HG03280 (cell line): ENCODE measurements at regions not wholly inside any gene's neighbourhood (a gene's known extent, or its start where the extent isn't known, plus 50 kb on each side); places are given as distances from the start of the nearest gene placed in this dataset.
A peak's percentile ranks its signal among the peaks of the same experiment; 100 is the strongest.

Experiments
- ATAC-seq: cut with Tn5 transposase; IDR thresholded peaks from one replicate; pipeline ENCODE4 v1.9.1; 2021; ENCODE audit warnings: mild to moderate bottlenecking, moderate library complexity; ENCODE audit not compliant: unreplicated experiment

DNA sequence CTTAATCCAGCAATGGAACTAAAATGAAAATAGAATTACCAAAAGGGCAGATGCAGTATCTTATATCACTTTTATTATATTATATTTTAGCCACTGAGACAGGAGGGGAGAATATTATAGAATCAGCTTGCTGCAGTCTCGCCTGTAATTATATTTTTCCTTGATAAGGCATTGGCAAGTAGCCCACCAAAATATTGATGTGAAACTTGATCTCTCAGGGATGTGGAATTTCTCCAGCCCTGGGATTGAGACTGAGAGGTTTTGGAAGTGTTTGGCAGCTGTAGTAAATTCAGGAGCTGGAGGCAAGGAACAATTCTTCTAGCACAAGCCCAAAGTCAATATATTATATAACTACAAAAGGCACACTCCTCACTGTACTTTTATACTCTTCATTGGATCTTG lies 142.1 kb upstream of the ADAMTSL1 start:
- ATAC-seq, result no peak

DNA sequence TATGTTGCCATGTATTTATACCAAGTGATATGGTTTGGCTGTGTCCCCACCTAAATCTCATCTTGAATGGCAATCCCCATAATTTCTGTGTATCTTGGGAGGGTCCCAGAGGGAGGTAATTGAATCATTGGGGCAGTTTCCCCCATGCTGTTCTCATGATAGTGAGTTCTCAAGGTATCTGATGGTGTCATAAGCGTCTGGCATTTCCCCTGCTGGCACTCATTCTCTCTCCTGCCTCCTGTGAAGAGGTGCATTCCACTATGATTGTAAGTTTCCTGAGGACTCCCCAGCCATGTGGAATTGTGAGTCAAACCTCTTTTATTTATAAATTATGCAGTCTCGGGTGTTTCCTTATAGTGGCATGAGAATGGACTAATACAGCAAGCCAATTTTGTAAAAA lies 140.8 kb upstream of the ADAMTSL1 start:
- no peak for ATAC-seq

DNA sequence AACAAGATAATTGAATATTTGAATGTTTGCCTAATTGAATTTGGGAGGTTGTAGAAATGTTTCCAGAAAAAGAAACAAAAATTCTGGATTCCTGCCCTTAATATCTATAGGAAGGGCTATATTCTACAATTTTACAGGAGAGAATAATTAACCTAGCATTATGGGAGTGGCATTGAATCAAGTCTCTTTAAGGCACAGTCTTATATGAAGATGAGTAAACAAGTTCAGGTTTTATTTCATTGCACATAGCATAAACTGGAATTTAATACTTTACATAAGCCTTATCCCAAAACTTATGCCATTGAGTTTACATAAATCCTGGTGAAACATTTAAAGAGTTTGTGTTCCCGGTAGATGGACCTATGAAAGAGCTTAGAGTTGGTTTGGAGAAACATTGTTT lies 138.1 kb upstream of the ADAMTSL1 start:
- no peak for ATAC-seq

DNA sequence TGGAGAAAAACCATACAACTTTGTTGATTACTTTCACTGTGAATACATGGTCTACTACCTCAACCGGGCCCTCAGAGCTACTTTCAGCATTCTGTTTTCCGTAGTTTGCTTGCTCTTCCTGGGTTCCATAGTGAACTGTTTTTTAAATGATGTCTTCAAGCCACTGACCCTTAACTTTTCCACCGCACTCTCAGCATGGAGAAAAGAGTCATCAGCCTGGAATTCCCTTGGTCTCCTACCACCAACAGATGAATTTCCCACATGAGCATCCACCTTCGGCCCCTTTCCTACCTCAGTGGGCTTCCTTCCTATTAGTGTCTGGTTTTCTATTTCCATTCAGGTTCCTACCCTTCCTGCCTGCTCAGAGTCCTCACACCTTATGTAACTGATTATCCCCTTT lies 135.9 kb upstream of the ADAMTSL1 start:
- no peak for ATAC-seq

DNA sequence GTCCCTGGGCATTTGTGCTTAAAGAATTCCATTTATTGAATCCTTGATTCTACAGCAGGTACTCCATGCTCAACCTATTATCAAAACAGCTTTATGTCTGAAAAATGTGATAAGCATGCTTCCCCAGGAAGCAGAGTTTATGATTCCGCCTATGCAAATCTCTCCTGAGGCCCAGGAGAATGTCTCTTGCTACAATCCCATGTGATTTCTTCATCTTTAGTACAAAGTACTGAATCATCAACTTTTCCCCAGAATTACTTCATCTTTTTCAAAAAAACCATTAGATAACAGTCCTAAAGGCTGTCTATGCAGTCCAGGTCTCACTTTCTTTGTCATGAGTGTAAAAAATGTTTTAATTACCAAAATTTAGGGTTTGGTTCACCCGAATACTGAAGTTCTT lies 130.2 kb upstream of the ADAMTSL1 start:
- no peak for ATAC-seq

DNA sequence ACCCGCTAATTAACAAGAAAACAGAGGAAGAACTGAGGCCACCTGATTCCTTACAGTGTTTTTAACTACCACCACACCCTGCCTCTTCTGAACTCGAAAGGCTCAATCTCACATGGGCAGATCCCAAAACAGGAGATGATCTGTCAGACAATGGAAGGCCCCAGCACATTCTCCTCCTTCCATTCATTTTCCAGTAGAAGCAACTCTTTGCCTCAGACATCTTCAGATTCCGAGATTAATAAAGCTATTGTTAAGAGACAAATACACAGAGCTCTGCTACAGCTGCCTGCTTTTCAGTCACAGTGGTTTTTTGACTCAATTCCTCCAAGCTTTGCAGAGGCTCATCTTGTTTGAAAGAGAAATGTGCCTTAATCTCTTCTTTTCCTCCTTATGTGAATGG lies 127.2 kb upstream of the ADAMTSL1 start:
- ATAC-seq, result no peak

DNA sequence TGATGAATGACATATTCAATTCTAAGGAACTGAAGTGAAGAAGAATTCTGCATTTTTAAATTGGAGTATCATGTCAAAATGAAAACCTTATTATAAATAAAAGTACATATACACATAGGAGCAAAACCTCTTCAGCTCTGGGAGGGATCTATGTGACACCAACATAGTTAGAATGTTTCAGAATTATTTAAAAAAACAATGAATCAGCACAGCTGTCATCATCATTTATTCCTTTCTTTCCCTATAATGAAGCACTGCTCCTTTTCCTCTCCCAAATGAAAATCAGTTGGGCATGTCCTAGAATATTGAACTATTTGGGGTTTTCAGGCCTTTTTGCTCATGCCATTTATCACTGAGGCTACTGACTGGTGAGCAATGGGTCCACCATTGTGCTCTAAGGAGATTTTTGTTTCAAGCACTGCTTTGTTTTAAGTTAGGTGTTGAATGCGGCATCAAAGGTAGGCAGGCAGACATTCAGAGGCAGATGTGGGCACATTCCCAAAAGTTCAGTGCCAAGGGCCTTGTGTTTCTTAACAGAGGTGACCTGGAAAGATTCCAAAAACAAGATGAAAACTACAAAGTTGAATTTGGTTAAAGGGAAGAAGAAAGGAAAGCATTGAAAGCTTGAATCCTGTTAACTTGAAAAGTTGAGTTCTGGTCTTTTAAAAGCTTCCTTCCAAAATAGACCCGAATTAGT lies 126.4 kb upstream of the ADAMTSL1 start:
- no peak for ATAC-seq

DNA sequence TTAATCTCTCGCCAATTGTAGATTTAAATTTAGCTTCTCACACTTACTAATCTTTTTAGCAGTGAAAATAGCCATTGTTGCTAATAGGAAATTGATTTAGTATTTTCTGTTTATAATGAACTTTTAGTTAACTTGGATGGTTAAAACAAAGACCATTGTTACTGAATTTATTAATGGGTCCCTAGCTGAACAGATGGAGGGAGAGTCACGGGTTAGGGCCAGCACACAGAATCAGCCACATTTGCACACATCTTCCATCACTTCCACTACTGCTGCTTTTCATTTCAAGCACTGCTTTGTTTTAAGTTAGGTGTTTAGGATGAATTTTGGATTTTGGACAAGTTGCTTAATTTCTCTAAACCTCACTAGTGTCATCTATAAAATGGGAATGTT lies 125.9 kb upstream of the ADAMTSL1 start:
- no peak for ATAC-seq

DNA sequence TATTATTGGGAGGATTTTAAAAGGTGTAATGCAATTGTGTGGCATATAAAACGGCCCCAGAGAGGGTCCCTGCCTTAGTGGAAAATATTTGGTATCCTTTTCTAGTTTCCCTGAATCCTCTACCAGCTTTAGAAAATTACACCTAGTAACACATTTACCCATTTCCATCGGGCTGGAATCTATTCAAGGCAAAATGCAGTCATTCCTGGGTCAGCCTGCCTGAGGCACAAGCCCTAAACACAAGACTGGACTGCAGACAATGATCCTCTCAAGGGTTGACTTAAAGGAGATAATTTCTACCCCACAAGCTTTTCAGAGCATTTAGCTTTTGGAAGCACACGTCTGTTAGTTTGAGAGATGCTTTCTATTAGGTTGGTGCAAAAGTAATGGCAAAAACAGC lies 124.4 kb upstream of the ADAMTSL1 start:
- no peak for ATAC-seq

DNA sequence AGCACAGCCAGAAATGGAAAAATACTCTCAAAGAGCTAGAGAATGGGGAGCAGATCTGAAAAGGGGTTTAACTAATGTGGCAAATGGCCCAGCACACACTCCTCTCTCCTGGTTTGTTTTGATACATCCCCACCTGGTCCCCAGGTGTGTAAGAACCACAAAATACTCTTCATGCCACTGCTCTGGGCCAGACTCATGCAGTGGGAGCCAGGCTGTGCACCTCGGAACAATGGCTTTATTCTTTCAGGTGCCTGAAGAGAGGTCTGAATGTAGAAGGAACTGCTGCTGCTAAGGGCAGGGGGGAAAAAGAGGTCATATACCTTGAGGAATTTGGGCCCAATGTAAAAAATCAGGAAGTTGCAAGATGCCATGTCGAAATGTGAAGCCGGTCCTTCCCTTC lies 123.9 kb upstream of the ADAMTSL1 start:
- ATAC-seq, result no peak

DNA sequence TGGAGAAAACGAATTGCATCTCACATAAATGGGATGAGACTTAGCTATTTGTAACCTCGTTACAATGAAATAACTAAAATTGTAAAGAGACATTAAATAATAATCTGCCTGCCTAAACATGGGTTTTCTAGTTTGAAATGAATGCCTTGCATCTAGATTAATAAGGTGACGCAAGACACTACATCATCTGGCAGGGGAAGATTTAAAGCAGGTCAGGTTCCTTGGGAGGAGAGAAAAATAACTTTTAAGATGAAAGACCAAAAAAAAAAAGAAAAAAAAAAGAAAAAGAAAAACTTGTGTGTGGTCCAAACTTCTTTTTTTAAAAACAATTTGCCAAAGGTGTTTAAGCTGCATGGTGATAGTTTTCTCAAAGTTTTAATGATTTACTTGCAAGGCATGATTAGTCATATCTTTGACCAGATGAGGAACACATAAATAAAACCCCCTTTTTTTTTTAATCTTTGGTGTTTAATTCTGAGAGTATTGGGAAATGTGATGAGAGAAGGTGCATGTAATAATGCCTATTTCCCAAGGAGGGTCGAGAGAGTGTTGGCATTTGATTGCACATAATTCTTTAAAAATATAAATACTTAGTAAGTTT lies 122.9 kb upstream of the ADAMTSL1 start:
- ATAC-seq, result no peak

DNA sequence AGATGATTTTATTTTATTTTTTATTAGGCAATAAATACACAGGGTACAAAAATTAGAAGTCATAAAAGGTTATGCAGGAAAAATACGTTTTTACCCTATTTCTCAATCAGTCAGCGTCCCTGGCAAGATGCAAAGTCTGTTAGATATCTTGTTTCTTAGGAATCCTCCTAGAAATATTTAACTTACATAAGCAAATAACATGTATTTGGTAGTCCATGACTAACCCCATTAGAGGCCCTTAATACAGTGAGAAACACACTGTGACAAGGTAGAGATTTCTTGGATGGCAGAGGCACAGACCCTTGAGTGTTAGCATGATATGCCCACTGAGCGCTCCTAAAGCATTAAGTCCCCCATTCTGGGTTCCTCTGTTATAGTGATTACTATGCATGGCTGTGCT lies 121.2 kb upstream of the ADAMTSL1 start:
- ATAC-seq, result no peak

DNA sequence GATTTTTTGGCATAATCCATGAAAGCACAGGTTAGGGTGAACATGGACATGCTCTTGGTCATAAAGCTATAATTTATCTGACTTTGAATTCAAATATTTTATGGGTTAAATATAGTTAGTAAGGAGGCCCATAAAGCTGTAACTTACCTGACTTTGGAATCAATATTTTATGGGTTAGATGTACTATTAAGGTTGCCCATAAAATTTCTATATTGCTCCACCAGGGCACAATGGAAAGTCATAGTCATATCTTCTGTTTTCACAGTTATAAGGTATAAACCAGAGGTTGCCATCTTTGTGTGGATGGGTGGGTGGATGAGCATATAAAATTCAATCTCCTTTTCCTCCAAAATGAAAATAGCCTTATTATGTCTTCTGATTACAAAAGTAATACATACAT lies 120.5 kb upstream of the ADAMTSL1 start:
- ATAC-seq, result no peak

DNA sequence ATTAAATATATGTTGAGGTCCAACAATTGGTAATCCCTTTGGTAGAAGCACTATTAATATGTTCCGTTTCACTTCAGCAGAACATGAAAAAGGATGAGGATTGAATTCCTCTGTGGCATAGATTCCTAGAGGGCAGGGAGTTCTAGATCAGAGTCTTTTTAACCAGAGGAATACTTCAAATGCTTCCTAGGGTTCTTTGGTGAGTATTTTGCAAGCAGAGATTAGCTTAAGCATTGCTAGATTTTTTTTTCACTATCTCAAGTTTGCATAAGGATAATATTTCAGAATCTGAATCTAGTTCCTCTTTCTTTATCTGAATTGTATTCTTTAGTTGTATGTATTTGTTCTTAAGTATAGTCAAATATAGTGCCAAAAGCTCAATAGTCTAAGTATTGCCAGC lies 116.6 kb upstream of the ADAMTSL1 start:
- no peak for ATAC-seq

DNA sequence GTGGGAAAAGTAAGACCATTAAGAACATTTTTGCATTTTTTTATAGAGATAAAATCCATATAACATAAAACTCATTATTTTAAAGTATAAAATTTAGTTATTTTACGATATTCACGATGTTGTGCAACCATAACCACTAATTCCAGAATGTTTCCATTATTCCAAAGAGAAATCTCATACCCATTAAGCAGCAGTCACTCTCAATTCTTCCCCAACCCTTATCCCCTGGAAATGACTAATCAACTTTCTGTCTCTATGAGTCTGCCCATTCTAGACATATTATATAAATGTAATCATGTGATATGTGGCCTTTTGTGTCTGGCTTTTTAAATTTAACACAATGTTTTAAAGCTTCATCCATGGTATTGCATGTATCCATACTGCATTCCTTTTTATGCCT lies 115.6 kb upstream of the ADAMTSL1 start:
- ATAC-seq, result no peak

DNA sequence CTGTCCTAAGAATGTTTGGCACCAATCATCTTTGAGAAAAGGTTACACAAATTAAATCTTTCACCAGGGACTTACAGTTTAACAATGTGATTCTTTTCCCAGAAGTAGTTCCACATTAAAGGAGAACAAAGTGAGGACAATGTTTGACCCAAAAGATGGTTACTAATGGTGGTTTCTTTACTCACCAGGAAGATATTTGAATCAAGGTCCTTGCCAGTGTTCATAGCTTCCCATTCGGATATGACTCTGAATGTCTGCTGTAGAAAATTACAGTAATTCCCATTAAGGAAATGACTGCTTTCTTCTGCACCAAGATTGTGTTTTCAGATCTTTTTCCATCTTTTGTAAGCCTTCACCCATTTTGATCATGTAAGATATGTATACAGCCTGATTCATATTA lies 114.6 kb upstream of the ADAMTSL1 start:
- no peak for ATAC-seq

DNA sequence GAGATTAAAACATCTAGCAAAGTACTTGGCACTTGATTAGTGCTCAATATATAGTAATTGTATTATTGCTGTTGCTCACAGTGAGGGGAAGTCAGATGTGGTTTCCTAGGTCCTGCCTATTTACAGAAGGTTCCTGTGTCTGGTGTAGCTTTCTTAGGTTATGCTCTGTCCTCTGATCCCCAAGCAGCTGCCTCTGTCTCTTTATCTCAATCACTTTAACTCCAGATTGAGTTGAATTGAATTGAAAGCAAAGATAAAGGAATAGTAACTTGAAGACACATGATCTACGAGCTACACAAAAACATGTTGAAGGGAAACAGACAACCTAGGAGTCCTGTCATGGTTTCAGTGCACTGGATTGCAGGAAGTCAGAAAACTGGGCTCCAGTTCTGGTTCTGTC lies 113.9 kb upstream of the ADAMTSL1 start:
- ATAC-seq, result no peak

DNA sequence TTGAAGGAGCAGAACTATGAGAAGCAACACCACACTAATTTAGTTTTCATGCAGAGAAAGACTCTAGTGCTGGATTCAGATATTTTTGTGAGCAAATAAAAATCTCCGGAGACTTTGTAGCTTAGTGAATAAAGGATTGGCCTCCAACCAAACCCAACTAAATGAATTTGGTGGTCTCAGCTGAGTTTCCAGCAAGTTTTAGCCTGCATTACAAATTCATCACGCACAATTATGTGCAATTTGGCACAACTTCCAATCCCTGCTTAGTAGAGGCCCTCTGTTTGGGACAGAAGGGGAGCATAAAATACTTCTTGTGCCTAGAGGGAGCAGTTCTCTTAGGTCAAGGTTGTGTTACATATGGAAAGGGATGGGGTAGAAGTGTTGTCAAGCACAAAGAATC lies 112.3 kb upstream of the ADAMTSL1 start:
- no peak for ATAC-seq

DNA sequence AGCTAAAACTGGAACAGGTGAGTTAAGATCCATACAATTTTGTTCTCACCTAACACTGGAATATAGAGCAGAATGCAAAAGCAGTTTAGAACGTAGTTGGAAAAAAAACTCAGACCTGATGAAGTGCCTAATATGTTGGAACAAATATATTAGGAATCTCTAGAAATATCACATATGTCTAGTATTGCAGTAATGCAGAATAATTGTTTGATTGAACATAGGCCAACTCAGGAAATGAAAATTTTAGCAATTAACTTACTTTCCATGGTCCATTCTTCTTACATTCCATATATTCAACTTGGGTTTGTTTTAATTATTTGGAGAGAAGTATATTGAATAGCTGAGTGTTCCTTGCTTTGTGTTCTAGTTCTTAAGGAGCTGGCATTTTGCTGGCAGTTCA lies 111.8 kb upstream of the ADAMTSL1 start:
- ATAC-seq, result no peak

DNA sequence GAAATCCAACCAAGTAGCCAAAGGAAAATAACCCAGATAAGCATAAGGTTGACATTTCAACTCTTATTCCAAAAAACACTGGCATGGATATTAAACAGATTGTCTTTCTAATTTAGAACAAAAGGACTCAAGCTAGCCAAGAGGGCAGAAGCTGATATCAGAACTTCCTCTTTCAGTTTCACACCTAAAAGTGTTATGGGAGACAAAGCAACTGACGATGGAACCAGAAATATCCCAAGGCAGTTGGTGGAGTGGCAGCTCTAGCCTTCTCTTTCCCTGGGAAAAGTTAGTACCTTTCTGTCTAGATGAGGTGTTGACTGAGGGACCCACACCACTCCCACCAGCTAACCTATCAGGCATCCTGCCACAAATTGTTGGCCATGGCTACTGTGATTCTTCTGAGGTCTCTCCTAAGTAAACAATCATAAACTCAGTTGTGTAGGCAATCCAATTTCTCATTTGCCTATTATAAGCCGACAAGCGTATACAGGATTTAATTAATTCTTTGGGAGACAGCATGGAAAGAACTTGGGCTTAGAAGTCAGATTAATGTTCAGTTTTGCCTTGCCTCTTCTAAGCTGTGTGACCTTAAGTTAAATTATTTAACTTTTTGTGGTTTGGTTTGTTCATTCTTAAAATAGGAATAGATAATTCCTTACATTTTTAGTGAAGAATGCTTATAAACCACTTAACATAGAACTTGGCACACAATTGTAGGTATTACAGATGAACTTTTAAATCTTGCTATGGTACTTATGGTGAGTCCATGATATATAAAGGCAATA lies 110.9 kb upstream of the ADAMTSL1 start:
- ATAC-seq, result no peak

DNA sequence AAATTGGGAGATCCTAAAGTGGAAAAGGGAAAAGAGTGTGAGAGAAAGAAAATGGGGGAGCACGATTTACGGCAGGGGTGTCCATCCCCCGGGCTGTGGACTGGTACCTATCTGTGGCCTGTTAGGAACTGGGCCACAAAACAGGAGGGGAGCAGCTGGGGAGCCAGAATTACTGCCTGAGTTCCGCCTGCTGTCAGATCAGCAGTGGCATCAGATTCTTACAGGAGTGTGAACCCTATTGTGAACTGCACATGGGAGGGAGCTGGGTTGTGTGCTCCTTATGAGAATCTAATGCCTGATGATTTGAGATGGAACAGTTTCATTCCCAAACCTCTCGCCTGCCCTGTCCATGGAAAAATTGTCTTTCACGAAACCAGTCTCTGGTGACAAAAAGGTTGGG lies 108.3 kb upstream of the ADAMTSL1 start:
- no peak for ATAC-seq

DNA sequence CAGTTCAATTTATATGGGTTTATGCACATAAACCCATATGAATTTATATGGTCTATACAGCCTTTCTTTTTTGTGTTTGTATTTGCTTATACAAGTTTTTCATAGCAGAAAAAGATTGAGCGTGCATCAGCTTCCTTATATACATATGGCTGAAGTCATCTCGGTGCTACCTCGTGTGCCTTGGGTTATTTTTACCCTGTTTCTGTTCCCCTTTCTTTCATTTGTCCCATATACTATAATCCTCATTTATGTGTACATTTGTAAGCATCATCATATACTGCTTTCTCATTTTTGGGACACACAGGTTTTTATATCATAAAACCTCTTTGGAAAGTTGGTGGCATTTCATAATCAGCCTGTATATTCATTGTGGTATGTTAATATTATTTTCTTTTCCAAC lies 107.8 kb upstream of the ADAMTSL1 start:
- ATAC-seq, result peak; percentile 49
